NCI-H2107 (cell line): ENCODE measurements at regions not wholly inside any gene's neighbourhood (a gene's known extent, or its start where the extent isn't known, plus 50 kb on each side); places are given as distances from the start of the nearest gene placed in this dataset.

ENCODE experiments used
- DNase-seq: peaks from one replicate; lab custom pipeline; 2025; lab: John Stamatoyannopoulos, UW

- no peak for DNase-seq
Measured at GRCh38 chr2:147792966-147793617, 51.7 kb upstream of the ACVR2A start.

GRCh38 chr2:147790580-147790979 is 54.2 kb upstream of the ACVR2A start:
- no peak for DNase-seq

- no peak for DNase-seq
Measured at GRCh38 chr2:147789720-147790119, 55.1 kb upstream of the ACVR2A start.

GRCh38 chr2:147789287-147789686 is 55.5 kb upstream of the ACVR2A start:
- no peak for DNase-seq

GRCh38 chr2:147782141-147782930 is 62.5 kb upstream of the ACVR2A start:
- no peak for DNase-seq

- no peak for DNase-seq
Measured at GRCh38 chr2:147779440-147779839, 65.4 kb upstream of the ACVR2A start.

GRCh38 chr2:147777394-147777793 is 67.4 kb upstream of the ACVR2A start:
- no peak for DNase-seq

- DNase-seq, result no peak
Measured at GRCh38 chr2:147774805-147775204, 70.0 kb upstream of the ACVR2A start.

GRCh38 chr2:147773479-147773878 is 71.3 kb upstream of the ACVR2A start:
- no peak for DNase-seq

- no peak for DNase-seq
Measured at GRCh38 chr2:147772781-147773180, 72.0 kb upstream of the ACVR2A start.

- DNase-seq, result no peak
Measured at GRCh38 chr2:147763861-147764260, 81.0 kb upstream of the ACVR2A start.

GRCh38 chr2:147760984-147761383 is 83.8 kb upstream of the ACVR2A start:
- no peak for DNase-seq

- no peak for DNase-seq
Measured at GRCh38 chr2:147759536-147759935, 85.3 kb upstream of the ACVR2A start.

GRCh38 chr2:147758821-147759220 is 86.0 kb upstream of the ACVR2A start:
- no peak for DNase-seq

GRCh38 chr2:147756069-147756468 is 88.8 kb upstream of the ACVR2A start:
- no peak for DNase-seq

- no peak for DNase-seq
Measured at GRCh38 chr2:147740211-147740927, 104.5 kb upstream of the ACVR2A start.

- no peak for DNase-seq
Measured at GRCh38 chr2:147739508-147739907, 105.3 kb upstream of the ACVR2A start.

GRCh38 chr2:147718831-147719230 is 126.0 kb upstream of the ACVR2A start:
- DNase-seq, result no peak

GRCh38 chr2:147716906-147717305 is 127.9 kb upstream of the ACVR2A start:
- DNase-seq, result no peak

GRCh38 chr2:147715807-147716206 is 129.0 kb upstream of the ACVR2A start:
- no peak for DNase-seq

- DNase-seq, result no peak
Measured at GRCh38 chr2:147714582-147714981, 130.2 kb upstream of the ACVR2A start.

- no peak for DNase-seq
Measured at GRCh38 chr2:147713349-147713748, 131.5 kb upstream of the ACVR2A start.

- no peak for DNase-seq
Measured at GRCh38 chr2:147712051-147712450, 132.8 kb upstream of the ACVR2A start.
